22Rv1 (cell line): ENCODE measurements at regions not wholly inside any gene's neighbourhood (a gene's known extent, or its start where the extent isn't known, plus 50 kb on each side); places are given as distances from the start of the nearest gene placed in this dataset.

ENCODE experiments used
- ZFX ChIP-seq: fragments of 450-650 bp; IDR thresholded peaks from 2 replicates; pipeline ENCODE4 v1.6.1; 2017; ENCODE audit warnings: antibody characterized with exemption, borderline replicate concordance
- TF ChIP-seq, protein P1 (sequence below): fragments of 450-650 bp; IDR thresholded peaks from 2 replicates; pipeline ENCODE4 v1.5.1; 2017; ENCODE audit warnings: mild to moderate bottlenecking

GRCh38 chr16:22691335-22691734, 122.6 kb upstream of the HS3ST2 start:
- TF ChIP-seq, protein P1, sequence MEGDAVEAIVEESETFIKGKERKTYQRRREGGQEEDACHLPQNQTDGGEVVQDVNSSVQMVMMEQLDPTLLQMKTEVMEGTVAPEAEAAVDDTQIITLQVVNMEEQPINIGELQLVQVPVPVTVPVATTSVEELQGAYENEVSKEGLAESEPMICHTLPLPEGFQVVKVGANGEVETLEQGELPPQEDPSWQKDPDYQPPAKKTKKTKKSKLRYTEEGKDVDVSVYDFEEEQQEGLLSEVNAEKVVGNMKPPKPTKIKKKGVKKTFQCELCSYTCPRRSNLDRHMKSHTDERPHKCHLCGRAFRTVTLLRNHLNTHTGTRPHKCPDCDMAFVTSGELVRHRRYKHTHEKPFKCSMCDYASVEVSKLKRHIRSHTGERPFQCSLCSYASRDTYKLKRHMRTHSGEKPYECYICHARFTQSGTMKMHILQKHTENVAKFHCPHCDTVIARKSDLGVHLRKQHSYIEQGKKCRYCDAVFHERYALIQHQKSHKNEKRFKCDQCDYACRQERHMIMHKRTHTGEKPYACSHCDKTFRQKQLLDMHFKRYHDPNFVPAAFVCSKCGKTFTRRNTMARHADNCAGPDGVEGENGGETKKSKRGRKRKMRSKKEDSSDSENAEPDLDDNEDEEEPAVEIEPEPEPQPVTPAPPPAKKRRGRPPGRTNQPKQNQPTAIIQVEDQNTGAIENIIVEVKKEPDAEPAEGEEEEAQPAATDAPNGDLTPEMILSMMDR = no peak
- TF ChIP-seq ZFX = no peak
